Stimulated activated CD4-positive, alpha-beta T cell treated with anti-CD3 and anti-CD28 coated beads, TNF-alpha, amount 100 ng/mL, for 4 hours (primary cell): ENCODE measurements at regions not wholly inside any gene's neighbourhood (a gene's known extent, or its start where the extent isn't known, plus 50 kb on each side); places are given as distances from the start of the nearest gene placed in this dataset.

ENCODE experiments used
- DNase-seq, 3 experiments: peaks; one replicate each; pipeline ENCODE4 v3.0.0-alpha.2; 2020; ENCODE audit warnings: low read depth in 3 of 3

DNA sequence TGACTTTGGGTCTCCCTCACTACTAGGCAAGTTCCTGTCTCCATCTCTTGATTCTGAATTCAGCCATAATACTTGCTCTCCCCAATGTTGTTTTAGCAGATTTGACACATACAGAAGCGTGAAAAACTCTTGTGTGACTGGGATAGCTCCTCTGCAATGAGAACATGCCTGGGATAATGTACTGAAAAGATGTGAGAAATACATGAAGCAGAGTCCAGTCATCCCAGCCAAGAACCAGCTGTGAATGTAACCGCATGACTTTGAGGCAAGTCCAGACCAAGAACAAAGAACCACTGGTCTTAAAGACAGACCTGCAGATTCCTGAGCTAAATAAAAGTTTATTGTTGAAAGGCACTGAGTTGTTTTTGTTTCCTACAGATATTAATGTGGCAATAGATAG lies 135.0 kb downstream of the NMUR2 start:
- no peak for DNase-seq

DNA sequence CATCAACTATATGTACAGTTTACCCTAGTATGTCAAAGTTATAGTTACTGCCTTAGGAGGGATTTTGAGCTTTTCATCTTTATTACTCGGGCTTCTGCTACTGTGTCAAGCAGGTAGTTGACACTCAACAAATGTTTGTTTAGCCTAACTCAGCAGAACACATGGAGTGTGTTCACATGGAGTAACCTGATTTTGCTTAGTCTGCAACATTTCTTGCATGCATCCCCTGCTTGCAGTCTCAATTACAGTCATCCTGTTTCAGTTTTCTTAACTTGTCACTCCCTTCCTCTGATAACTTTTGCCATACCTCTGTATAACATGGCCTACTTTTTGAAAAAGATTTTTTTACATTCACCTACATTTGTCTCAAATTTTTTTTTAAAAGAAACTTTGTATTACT lies 135.5 kb downstream of the NMUR2 start:
- DNase-seq = no peak

- no peak for DNase-seq
Measured at GRCh38 chr5:152264645-152265254, 140.3 kb downstream of the NMUR2 start.

GRCh38 chr5:152262667-152263066 lies 142.4 kb downstream of the NMUR2 start:
- DNase-seq = no peak

DNA sequence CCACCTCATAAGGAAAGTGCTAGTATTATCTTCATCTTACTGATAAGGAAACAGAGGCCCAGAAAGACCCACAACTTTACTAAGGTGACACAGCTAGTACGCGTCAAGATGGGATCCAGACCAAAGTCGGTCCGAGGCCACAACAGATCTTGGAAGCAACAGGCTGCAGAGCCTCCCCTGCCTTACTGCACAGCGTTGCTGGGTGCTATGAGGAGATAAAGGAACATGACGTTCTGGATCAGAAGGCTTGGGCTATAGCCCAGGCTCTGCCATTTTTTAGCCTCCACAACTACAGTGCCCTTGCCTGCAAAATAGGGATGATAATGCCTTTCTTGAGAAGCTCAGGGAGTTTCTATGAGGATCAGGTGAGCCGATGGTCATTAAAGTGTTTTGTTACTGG lies 144.1 kb downstream of the NMUR2 start:
- no peak for DNase-seq

- no peak for DNase-seq
Measured at GRCh38 chr5:152259702-152260101, 145.4 kb downstream of the NMUR2 start.

- no peak for DNase-seq
Measured at GRCh38 chr5:152256580-152256979, 148.5 kb downstream of the NMUR2 start.

DNA sequence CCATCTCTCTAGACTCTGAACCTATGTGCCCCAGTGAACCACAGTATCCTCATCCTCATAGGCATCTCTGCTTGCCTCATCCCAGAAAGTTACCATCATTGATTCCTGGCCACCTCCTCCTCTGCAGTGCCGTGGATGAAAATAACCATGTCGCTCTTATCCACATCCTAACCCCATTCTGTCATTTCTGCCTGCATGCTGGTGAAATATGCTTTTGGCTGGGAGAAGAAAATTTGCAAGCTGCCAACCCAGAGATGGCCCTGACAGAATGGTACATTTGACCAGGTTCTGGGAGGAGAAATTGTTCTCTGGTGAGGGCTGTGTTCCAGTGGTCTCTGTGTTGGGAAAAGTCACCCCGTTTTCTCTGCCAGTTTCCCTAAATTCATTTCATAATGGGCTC lies 149.7 kb downstream of the NMUR2 start:
- no peak for DNase-seq

GRCh38 chr5:152247850-152248385 lies 157.2 kb downstream of the NMUR2 start:
- no peak for DNase-seq

- no peak for DNase-seq
Measured at GRCh38 chr5:152246401-152246800, 158.7 kb downstream of the NMUR2 start.

- DNase-seq = no peak
Measured at GRCh38 chr5:152237531-152237930, 167.5 kb downstream of the NMUR2 start.

DNA sequence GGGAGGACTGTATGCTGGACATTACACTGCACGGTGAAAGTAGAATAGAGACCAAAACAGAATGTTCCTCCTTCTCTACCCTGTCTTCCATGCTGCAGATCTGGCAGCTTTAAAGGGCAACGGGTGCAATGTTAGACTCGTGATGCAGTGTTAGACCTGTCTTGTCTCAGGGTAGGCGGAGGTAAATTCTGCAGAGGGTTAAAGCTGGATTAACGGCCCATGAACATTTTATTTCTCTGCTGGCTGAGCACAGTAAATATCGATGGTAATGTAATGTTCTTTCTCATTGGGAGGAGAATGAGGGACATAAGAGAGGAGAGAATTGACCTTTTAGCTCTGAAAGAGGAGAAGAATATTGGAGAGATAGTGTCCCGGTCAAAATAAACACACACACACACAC lies 178.9 kb downstream of the NMUR2 start:
- DNase-seq = no peak

DNA sequence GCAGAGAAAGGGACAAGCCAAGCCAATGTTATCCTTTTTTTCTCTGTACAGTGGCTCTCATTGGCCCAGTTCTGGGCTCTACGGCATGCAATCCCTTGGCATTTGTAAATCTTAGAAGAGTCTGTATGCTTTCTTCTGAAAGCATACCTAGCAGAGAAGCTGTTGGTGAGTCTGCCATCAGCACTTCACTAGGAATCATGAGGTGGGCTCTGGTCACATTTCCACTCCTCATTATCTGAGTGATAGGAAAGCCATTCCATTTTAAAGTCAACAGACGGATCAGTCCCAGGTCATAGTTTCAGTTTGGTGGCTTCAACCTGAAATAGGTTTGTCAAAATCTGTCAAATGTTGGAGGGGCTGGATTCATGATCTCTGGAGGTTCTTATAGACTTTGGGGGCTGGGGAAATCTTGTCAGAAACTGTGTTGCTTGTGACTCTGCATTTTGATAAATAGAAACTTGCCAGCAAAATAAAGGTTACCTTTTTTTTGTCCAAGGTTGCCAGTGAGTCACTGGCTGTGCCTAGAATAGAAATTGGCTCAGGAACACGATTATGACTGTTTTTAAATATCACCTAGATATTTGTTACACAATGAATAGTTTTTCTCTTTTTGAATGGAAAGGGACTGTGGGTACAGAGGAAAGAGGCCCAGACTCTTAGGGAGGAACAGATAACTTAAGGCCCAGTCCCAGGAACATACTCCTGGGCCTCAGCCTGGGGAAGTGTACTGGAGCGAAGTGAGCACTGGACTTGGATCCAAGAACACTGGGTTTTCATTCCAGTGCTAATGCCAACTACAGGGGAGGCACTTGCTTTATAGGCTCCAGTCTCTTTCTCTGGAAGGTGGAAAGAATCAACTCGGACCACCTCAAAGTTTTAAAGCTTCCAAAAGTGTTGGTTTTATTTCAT lies 183.1 kb downstream of the NMUR2 start:
- no peak for DNase-seq

- DNase-seq = no peak
Measured at GRCh38 chr5:152218694-152219093, 186.4 kb downstream of the NMUR2 start.

DNA sequence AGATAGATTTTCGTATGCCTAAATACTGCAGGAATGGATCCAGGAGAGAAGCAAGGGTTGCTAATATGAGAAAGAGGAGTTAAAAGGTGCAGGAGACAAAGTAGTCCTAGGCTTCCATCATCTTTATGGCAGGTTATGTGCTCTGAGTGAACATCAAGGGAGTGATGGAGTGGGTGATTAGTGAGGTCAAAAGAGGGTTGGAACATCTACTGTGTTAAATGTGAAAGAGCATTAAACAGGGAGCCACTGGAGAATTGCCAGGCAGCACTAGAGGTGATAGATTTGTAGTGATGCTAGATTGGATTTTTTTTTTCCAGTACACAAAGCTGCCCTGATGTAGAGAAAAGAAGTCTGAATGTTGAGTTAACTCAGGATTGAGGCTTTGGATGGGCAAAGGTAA lies 199.3 kb downstream of the NMUR2 start:
- no peak for DNase-seq

DNA sequence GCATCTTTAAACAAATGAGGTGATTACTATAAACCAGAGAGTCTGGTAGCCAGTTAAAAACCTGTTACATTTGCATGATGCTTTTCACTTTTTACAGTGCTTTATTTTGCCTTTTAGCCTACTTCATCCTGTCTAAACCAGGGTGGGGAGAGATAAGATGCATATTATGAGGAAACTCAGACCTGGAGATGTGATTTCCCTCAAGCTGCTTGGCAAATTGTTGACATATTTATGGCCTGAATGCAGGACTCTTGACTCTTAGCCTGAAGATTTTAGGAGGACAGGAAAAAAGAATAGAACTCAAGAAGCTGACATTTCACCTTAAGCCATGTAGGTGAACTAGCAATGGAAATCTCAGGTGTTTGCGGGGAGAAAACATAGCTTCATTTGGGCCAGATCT lies 202.8 kb downstream of the NMUR2 start:
- DNase-seq = no peak

DNA sequence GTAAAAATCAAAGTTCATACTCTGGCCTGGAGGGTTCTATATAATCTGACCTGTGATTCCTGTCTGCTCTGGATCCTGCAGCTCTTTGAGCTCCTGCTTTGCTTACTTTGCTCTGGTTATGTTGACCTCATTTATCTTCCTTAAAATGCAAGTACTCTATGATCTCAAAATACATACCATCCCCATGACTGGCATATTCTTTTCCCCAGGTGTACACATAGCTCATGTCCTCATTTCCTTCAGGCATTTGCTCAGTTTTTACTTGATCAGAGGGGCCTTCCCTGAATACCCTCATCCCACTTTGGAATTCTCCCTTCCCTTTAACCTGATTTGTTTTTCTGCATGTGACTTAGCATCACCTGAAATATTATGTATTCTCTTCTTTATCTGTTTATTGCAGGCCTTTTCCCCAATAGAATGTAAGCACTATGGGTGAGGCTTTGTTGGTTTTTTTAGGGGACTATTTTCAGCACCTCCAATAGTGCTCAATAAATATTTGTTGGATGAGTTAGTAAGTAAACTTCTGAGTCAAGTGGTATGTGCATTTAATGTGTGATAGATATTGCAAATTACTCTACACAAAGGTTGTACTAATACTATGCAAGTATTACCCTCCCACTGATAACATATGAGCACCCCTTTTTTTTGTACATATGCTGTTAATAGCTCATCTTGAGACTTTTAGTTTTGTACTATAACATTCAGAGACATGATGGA lies 211.5 kb downstream of the NMUR2 start:
- no peak for DNase-seq

DNA sequence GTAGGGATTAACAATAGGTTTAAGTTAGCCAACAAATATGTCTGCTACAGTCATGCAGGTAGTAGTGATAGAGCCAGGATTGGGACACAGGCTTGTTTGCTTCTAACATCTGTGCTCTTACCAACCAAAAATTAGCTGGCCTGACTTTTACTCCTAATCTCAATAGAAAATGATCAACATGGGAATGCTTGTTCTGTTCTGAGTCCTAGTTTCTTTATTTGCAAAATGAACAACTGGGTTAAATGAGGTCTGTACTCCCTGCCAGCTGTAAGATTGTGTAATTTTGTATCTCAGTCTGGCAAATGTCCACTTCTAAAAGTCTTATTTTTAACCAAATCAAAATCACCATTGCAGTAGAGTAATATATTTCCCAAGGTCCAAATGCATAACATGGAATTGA lies 216.8 kb downstream of the NMUR2 start:
- no peak for DNase-seq

GRCh38 chr5:152187668-152188067 lies 217.4 kb downstream of the NMUR2 start:
- DNase-seq = no peak

DNA sequence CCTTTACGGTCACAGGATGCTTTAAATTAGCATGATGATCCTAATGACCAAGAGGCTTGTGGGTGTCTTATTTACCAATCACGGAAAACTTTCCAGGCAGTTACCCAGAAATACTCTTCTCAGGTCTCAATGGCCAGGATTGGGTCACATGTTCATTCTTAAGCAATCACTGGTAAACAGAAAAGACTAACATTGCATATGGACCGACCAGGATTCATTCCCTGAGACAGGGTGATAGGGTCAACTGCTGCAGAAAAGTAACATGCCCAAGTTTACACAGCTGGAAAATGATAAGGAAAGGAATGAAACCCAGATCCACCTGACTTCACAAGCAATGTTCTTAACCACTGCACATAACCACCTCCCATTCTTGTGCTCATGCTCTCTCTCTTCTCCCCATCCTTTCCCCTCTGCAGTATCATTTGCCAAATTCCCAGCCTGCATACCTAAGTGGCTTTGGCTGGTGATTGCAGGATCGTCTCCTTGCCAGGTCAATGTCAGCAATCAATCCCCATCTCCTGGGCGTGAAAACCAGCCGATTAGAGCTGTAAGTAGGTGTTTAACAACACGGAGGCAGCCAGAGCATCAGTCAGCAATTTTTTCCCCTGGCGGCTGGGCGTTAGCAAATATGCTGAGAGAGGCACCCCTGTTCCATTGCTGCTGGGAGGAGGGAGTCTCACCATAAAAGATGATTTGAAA lies 219.4 kb downstream of the NMUR2 start:
- DNase-seq = no peak

DNA sequence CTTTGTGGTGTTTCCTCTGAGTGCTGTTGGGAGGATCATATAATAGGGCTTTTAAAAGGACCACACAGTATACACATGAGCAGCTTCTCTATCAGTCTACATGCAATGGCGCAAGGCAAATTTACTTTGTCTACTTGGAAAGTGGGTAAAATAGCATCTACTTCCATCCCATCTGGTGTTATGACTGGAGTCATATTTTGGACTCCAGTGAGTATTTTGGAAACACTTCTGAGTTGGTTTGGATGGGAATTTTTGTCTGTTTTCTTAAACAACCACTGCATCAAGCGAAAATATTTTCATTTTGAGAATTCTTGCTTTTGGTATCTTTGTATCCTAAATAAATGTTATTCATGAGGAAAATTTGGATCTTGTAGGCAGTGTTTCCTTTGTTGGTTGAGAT lies 220.8 kb downstream of the NMUR2 start:
- no peak for DNase-seq

- no peak for DNase-seq
Measured at GRCh38 chr5:152181461-152181860, 223.6 kb downstream of the NMUR2 start.
